HEK293 (cell line): ENCODE measurements at regions not wholly inside any gene's neighbourhood (a gene's known extent, or its start where the extent isn't known, plus 50 kb on each side); places are given as distances from the start of the nearest gene placed in this dataset.

Experiments used
- CTCF ChIA-PET: fragments of 350-600 bp; formaldehyde crosslinking; extraction: SDS; loops from one replicate; lab custom pipeline; 2021; ENCODE audit warnings: antibody characterized with exemption; lab: Yijun Ruan, JAX
- POLR2A ChIA-PET: fragments of 300-600 bp; formaldehyde crosslinking; extraction: SDS; loops from one replicate; lab custom pipeline; 2020; ENCODE audit warnings: antibody characterized with exemption, inconsistent platforms; lab: Yijun Ruan, JAX
- H3K27ac ChIP-seq: fragments of 200-500 bp; sonication (Bioruptor generic); 2 replicates; pipeline ENCODE4 v1.5.1; 2014; ENCODE audit warnings: low read depth, low read length, control low read depth, inconsistent platforms; ENCODE audit errors: extremely low read depth
- H3K36me3 ChIP-seq, 2 experiments: fragments of 200-500 bp in 1 of 2; sonication (Bioruptor generic) in 1 of 2; 1 replicate in 1 of 2; 2 replicates in 1 of 2; pipeline ENCODE4 v1.5.1; 2014 to 2017; ENCODE audit warnings: inconsistent platforms in 2 of 2, low read length in 2 of 2; ENCODE audit not compliant: control insufficient read depth in 2 of 2, insufficient read depth in 1 of 2
- H3K4me1 ChIP-seq: fragments of 200-500 bp; sonication (Bioruptor generic); 2 replicates; pipeline ENCODE4 v1.5.1; 2014; ENCODE audit warnings: mild to moderate bottlenecking, low read length, inconsistent platforms; ENCODE audit not compliant: control insufficient read depth, insufficient read depth
- H3K4me3 ChIP-seq: 2 replicates; pipeline ENCODE4 v1.5.1; 2011; ENCODE audit warnings: low read depth, mild to moderate bottlenecking, control low read depth, low read length, moderate library complexity
- H3K9me3 ChIP-seq: fragments of 200-500 bp; sonication (Bioruptor generic); 2 replicates; pipeline ENCODE4 v1.5.1; 2014; ENCODE audit warnings: low read depth, low read length, inconsistent platforms; ENCODE audit not compliant: control insufficient read depth, insufficient read depth
- IKZF3 ChIP-seq: fragments of 450-650 bp; IDR thresholded peaks from 2 replicates; pipeline ENCODE4 v1.5.0; 2018; ENCODE audit warnings: missing biosample characterization, mild to moderate bottlenecking, missing genetic modification characterization, moderate library complexity
- KLF16 ChIP-seq: fragments of 450-650 bp; formaldehyde crosslinking; IDR thresholded peaks from 2 replicates; pipeline ENCODE4 v1.5.1; 2017; ENCODE audit warnings: missing biosample characterization, missing genetic modification characterization
- KLF9 ChIP-seq: fragments of 450-650 bp; formaldehyde crosslinking; IDR thresholded peaks from 2 replicates; pipeline ENCODE4 v1.5.1; 2016; ENCODE audit warnings: missing biosample characterization, missing genetic modification characterization, low read depth
- MYNN ChIP-seq: fragments of 450-650 bp; formaldehyde crosslinking; IDR thresholded peaks from 2 replicates; pipeline ENCODE4 v1.5.1; 2016; ENCODE audit warnings: missing biosample characterization, missing genetic modification characterization, borderline replicate concordance
- SP3 ChIP-seq: fragments of 450-650 bp; formaldehyde crosslinking; IDR thresholded peaks from 2 replicates; pipeline ENCODE4 v1.5.1; 2016; ENCODE audit warnings: missing biosample characterization, missing genetic modification characterization
- SP7 ChIP-seq: fragments of 450-650 bp; formaldehyde crosslinking; IDR thresholded peaks from 2 replicates; pipeline ENCODE4 v1.5.1; 2016; ENCODE audit warnings: missing biosample characterization, missing genetic modification characterization
- ZBTB11 ChIP-seq: fragments of 450-650 bp; formaldehyde crosslinking; conservative IDR thresholded peaks from 2 replicates; pipeline ENCODE4 v1.5.1; 2016; ENCODE audit warnings: low read depth, missing biosample characterization, missing genetic modification characterization
- ZBTB44 ChIP-seq: fragments of 450-650 bp; IDR thresholded peaks from 2 replicates; pipeline ENCODE4 v1.5.1; 2018; ENCODE audit warnings: missing biosample characterization, mild to moderate bottlenecking, missing genetic modification characterization
- ZBTB48 ChIP-seq: fragments of 450-650 bp; formaldehyde crosslinking; IDR thresholded peaks from 2 replicates; pipeline ENCODE4 v1.5.1; 2016; ENCODE audit warnings: missing biosample characterization, missing genetic modification characterization
- ZNF10 ChIP-seq: fragments of 450-650 bp; formaldehyde crosslinking; IDR thresholded peaks from 2 replicates; pipeline ENCODE4 v1.5.1; 2017; ENCODE audit warnings: missing biosample characterization, missing genetic modification characterization
- ZNF16 ChIP-seq: fragments of 450-650 bp; formaldehyde crosslinking; IDR thresholded peaks from 2 replicates; pipeline ENCODE4 v1.5.1; 2016; ENCODE audit warnings: low read depth, missing biosample characterization, missing genetic modification characterization
- ZNF184 ChIP-seq: fragments of 450-650 bp; IDR thresholded peaks from 2 replicates; pipeline ENCODE4 v1.5.1; 2018; ENCODE audit warnings: missing biosample characterization, mild to moderate bottlenecking, missing genetic modification characterization
- ZNF202 ChIP-seq: fragments of 450-650 bp; formaldehyde crosslinking; IDR thresholded peaks from 2 replicates; pipeline ENCODE4 v1.5.1; 2016; ENCODE audit warnings: missing biosample characterization, missing genetic modification characterization, borderline replicate concordance
- ZNF211 ChIP-seq: fragments of 450-650 bp; formaldehyde crosslinking; IDR thresholded peaks from 2 replicates; pipeline ENCODE4 v1.5.1; 2016; ENCODE audit warnings: low read depth, missing biosample characterization, missing genetic modification characterization
- ZNF239 ChIP-seq: fragments of 450-650 bp; formaldehyde crosslinking; IDR thresholded peaks from 2 replicates; pipeline ENCODE4 v1.5.1; 2016; ENCODE audit warnings: missing biosample characterization, missing genetic modification characterization
- ZNF558 ChIP-seq: fragments of 450-650 bp; formaldehyde crosslinking; IDR thresholded peaks from 2 replicates; pipeline ENCODE4 v1.5.1; 2016; ENCODE audit warnings: missing biosample characterization, missing genetic modification characterization
- ZNF626 ChIP-seq: fragments of 450-650 bp; sonication (Bioruptor Pico); formaldehyde crosslinking; IDR thresholded peaks from 2 replicates; pipeline ENCODE4 v1.5.1; 2018; ENCODE audit warnings: missing biosample characterization, missing genetic modification characterization, inconsistent platforms
- ZNF701 ChIP-seq: fragments of 450-650 bp; formaldehyde crosslinking; IDR thresholded peaks from 2 replicates; pipeline ENCODE4 v1.5.1; 2016; ENCODE audit warnings: missing biosample characterization, missing genetic modification characterization
- ZNF776 ChIP-seq: fragments of 450-650 bp; formaldehyde crosslinking; IDR thresholded peaks from 2 replicates; pipeline ENCODE4 v1.5.0; 2017; ENCODE audit warnings: missing biosample characterization, missing genetic modification characterization, borderline replicate concordance
- ZNF843 ChIP-seq: fragments of 450-650 bp; formaldehyde crosslinking; IDR thresholded peaks from 2 replicates; pipeline ENCODE4 v1.5.1; 2016; ENCODE audit warnings: missing biosample characterization, missing genetic modification characterization
- TF ChIP-seq, protein P1 (sequence below): fragments of 450-650 bp; formaldehyde crosslinking; IDR thresholded peaks from 2 replicates; pipeline ENCODE4 v1.5.1; 2016; ENCODE audit warnings: missing biosample characterization, missing genetic modification characterization
- TF ChIP-seq, protein P2 (sequence below): fragments of 450-650 bp; formaldehyde crosslinking; IDR thresholded peaks from 2 replicates; pipeline ENCODE4 v1.5.1; 2016; ENCODE audit warnings: missing biosample characterization, missing genetic modification characterization

DNA sequence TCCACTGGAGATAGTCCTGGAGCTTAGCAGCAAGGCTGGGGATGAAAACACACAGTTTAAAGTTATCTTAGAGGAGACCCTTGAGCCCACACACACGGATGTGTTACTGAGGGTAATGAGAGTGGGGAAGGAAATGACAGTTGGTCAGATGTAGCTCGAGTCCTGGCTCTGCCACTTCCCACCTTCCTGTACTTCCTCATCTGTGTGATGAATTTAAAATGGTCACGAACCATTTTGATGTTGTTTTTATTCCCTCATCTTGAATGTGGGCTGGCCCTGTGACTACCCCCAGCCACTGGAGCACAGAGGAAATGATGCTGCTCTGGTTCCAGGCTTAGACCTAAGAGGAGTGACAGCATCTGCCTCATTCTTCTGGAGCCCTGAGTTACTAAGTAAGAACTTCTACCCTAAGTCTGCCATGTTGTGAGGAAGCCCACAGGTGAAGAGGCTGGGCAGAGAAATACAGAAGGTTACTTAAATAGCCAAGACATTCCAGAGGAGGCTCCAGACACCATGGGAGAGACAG, 141.2 kb downstream of the NRN1 start (continued):
- TF ChIP-seq, protein P1, sequence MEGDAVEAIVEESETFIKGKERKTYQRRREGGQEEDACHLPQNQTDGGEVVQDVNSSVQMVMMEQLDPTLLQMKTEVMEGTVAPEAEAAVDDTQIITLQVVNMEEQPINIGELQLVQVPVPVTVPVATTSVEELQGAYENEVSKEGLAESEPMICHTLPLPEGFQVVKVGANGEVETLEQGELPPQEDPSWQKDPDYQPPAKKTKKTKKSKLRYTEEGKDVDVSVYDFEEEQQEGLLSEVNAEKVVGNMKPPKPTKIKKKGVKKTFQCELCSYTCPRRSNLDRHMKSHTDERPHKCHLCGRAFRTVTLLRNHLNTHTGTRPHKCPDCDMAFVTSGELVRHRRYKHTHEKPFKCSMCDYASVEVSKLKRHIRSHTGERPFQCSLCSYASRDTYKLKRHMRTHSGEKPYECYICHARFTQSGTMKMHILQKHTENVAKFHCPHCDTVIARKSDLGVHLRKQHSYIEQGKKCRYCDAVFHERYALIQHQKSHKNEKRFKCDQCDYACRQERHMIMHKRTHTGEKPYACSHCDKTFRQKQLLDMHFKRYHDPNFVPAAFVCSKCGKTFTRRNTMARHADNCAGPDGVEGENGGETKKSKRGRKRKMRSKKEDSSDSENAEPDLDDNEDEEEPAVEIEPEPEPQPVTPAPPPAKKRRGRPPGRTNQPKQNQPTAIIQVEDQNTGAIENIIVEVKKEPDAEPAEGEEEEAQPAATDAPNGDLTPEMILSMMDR = no peak
- no peak for TF ChIP-seq ZNF184
- TF ChIP-seq ZNF558 (tag by site-specific recombination) = no peak
- no peak for TF ChIP-seq ZNF239
- TF ChIP-seq, all 188 proteins: peak for 0

DNA sequence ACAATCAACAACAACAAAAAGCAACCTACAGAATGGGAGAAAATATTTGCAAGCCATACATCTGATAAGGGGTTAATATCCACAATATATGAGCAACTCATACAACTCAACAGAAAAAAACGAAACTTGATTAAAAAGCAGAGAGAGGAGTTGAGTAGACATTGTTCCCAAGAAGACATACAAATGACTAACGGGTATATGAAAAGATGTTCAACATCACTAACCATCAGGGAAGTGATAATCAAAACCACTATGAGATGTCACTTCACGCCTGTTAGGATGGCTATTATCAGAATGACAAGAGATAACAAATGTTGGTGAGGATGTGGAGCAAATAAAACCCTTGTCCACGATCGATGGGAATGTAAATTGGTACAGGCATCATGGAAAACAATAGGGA, 145.9 kb downstream of the NRN1 start:
- no peaks in the 10 kb centered on the region for H3K4me1 ChIP-seq
- H3K9me3 ChIP-seq = no peaks in the 10 kb centered on the region; the same call in 1 of the 2 replicates
- ChIA-PET POLR2A (no interaction called here), CTCF (no interaction called here)
- no peak overlapping the region for H3K4me3 ChIP-seq
- H3K36me3 ChIP-seq = no peaks in the 10 kb centered on the region
- H3K27ac ChIP-seq = no peak overlapping the region
- TF ChIP-seq ZNF701 (tag by site-specific recombination) (no peak), ZNF776 (no peak), ZNF626 (tag by site-specific recombination) (no peak)

DNA sequence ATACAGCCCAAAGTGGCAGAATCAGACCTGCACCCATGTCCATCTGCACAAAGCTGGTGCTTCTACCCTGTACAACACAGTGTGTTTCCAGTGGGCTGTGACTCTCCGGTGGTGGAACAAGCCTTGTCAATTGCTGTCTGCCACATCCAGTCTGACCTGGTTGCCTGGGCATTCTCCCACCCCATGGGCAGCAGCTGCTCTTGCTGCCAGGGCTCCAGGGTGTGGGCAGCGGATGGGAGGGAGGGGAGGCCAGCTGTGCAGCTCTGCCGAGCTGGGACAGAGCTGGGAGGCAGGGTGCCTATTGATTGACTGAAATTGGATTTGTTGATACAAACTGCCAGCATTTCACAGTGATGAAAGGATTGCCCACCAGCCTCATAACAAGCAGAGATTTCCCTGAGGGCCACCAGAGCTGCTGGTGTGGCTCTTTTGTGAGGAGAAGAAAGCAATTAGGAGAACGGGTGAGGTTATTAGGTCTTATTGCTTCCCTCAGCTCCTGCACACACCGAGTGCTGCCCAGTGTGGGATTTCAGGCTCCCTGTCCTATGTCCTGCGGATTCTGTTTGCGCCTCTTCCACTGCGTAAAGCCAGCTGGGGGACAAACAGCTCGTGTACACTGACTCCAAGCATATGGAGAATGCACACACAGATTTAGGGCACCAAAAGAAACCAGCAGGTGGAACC, 150.8 kb downstream of the NRN1 start:
- Histone ChIP-seq H3K9me3 (no peaks in the 10 kb centered on the region; the same call in 1 of the 2 replicates), H3K27ac (no peak overlapping the region), H3K4me3 (no peak overlapping the region), H3K36me3 (no peaks in the 10 kb centered on the region), H3K4me1 (no peaks in the 10 kb centered on the region)
- TF ChIP-seq ZNF843 (tag by site-specific recombination) = no peak
- TF ChIP-seq ZNF202 (tag by site-specific recombination) = no peak
- no peak for TF ChIP-seq SP7 (tag by site-specific recombination)
- TF ChIP-seq ZBTB48 = no peak
- TF ChIP-seq, protein P2, sequence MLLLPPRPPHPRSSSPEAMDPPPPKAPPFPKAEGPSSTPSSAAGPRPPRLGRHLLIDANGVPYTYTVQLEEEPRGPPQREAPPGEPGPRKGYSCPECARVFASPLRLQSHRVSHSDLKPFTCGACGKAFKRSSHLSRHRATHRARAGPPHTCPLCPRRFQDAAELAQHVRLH (tag by site-specific recombination) = no peak
- no peak for TF ChIP-seq ZBTB44 (tag by site-specific recombination)
- TF ChIP-seq KLF16 (tag by site-specific recombination) = no peak
- ChIA-PET CTCF (interaction anchor here (0.6 kb wide), 1 partner anchor 159 kb away, joined by 3 read pairs; no protein-coding TSS in a partner anchor), POLR2A (no interaction called here)

DNA sequence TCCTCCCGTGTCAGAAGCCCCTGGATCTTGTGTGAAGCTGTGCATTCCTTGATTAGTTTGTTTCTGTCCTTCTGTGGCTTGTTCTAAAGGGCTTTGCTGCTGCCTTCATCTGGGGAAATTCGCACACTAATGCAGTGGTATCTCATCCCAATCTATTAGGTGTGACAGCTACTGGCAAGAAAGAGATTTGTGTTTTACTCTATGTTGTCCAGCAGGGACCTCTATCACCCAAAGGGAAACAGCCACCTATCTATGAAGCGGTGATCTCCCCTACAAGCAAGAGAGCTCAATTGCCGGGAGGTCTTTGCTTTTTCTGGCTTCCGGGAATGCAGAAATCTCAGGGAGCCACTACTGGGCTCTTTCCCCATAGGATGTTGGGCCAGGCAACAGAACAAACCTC, 151.8 kb downstream of the NRN1 start:
- Histone ChIP-seq H3K36me3 (no peaks in the 10 kb centered on the region), H3K9me3 (no peaks in the 10 kb centered on the region; the same call in 1 of the 2 replicates), H3K4me1 (no peaks in the 10 kb centered on the region), H3K27ac (no peak overlapping the region), H3K4me3 (no peak overlapping the region)
- ChIA-PET CTCF (no interaction called here), POLR2A (no interaction called here)
- TF ChIP-seq SP3 (tag by site-specific recombination) (no peak), ZNF211 (tag by site-specific recombination) (no peak), ZBTB11 (no peak), ZNF10 (tag by site-specific recombination) (no peak), IKZF3 (tag by site-specific recombination) (no peak), ZNF16 (tag by site-specific recombination) (no peak), MYNN (tag by site-specific recombination) (no peak), KLF9 (no peak)
